SK-N-SH (cell line): ENCODE measurements at regions not wholly inside any gene's neighbourhood (a gene's known extent, or its start where the extent isn't known, plus 50 kb on each side); places are given as distances from the start of the nearest gene placed in this dataset.

ENCODE experiments used
- CTCF ChIA-PET: fragments of 300-600, 350-600 bp; formaldehyde crosslinking; extraction: SDS; loops from one replicate; lab custom pipeline; 2021; lab: Yijun Ruan, JAX
- POLR2A ChIA-PET: fragments of 350-600 bp; sonication (Branson Sonifier 250); formaldehyde crosslinking; extraction: SDS; loops from one replicate; lab custom pipeline; 2020; ENCODE audit warnings: antibody characterized with exemption, inconsistent platforms; lab: Yijun Ruan, JAX
- DNase-seq: peaks from one replicate; pipeline ENCODE4 v3.0.0; 2012
- H2AFZ ChIP-seq: fragments of 200-600 bp; sonication (generic); 2 replicates; pipeline ENCODE4 v1.8.1; 2016; ENCODE audit warnings: antibody characterized with exemption, mild to moderate bottlenecking, low read depth
- H3F3A ChIP-seq: fragments of 200-600 bp; sonication (generic); replicated peaks from 2 replicates; pipeline ENCODE3; 2016; ENCODE audit warnings: antibody characterized with exemption, mild to moderate bottlenecking; ENCODE audit not compliant: insufficient read depth
- H3K27ac ChIP-seq, 2 experiments: fragments of 200-500 bp in 1 of 2; fragments of 200-600 bp in 1 of 2; sonication (Bioruptor generic) in 1 of 2; sonication (generic), shearing (Covaris generic) in 1 of 2; 2 replicates each; pipeline versions ENCODE4 v1.5.1 to v1.6.1; 2014 to 2016; ENCODE audit warnings: low read depth in 2 of 2, inconsistent platforms in 1 of 2, low read length in 1 of 2, mild to moderate bottlenecking in 1 of 2, mixed read lengths in 1 of 2
- H3K27me3 ChIP-seq: fragments of 200-600 bp; sonication (generic), shearing (Covaris generic); 2 replicates; pipeline ENCODE4 v1.6.1; 2016; ENCODE audit warnings: mixed run types; ENCODE audit not compliant: insufficient read depth
- H3K36me3 ChIP-seq, 2 experiments: fragments of 200-500 bp in 1 of 2; fragments of 200-600 bp in 1 of 2; sonication (Bioruptor generic) in 1 of 2; sonication (generic) in 1 of 2; replicated peaks in 1 of 2; 2 replicates each; pipeline versions ENCODE3 to v1.5.1; 2014 to 2016; ENCODE audit warnings: low read length in 1 of 2, mild to moderate bottlenecking in 1 of 2; ENCODE audit not compliant: insufficient read depth in 2 of 2, control insufficient read depth in 1 of 2
- H3K4me1 ChIP-seq, 2 experiments: fragments of 200-500 bp in 1 of 2; fragments of 200-600 bp in 1 of 2; sonication (Bioruptor generic) in 1 of 2; sonication (generic), shearing (Covaris generic) in 1 of 2; 2 replicates each; pipeline versions ENCODE4 v1.5.1 to v1.6.1; 2014 to 2016; ENCODE audit warnings: low read depth in 1 of 2, low read length in 1 of 2, mixed run types in 1 of 2; ENCODE audit not compliant: insufficient read depth in 2 of 2, control insufficient read depth in 1 of 2
- H3K4me2 ChIP-seq: fragments of 200-600 bp; sonication (generic), shearing (Covaris generic); 2 replicates; pipeline ENCODE4 v1.6.1; 2017; ENCODE audit warnings: mixed run types
- H3K4me3 ChIP-seq, 2 experiments: fragments of 200-500 bp in 1 of 2; fragments of 200-600 bp in 1 of 2; sonication (Bioruptor generic) in 1 of 2; sonication (generic), shearing (Covaris generic) in 1 of 2; 2 replicates each; pipeline versions ENCODE4 v1.5.1 to v1.8.1; 2014 to 2016; ENCODE audit warnings: low read depth in 2 of 2, inconsistent platforms in 1 of 2, low read length in 1 of 2, mild to moderate bottlenecking in 1 of 2, mixed read lengths in 1 of 2, moderate library complexity in 1 of 2
- H3K79me2 ChIP-seq: fragments of 200-600 bp; sonication (generic); 2 replicates; pipeline ENCODE4 v1.8.1; 2017; ENCODE audit warnings: mild to moderate bottlenecking; ENCODE audit not compliant: insufficient read depth
- H3K9ac ChIP-seq: fragments of 200-600 bp; sonication (generic); 2 replicates; pipeline ENCODE4 v1.6.1; 2017; ENCODE audit warnings: mixed run types
- H3K9me2 ChIP-seq: fragments of 200-600 bp; sonication (generic); 2 replicates; pipeline ENCODE4 v1.6.1; 2017; ENCODE audit warnings: mixed run types
- H3K9me3 ChIP-seq: fragments of 200-600 bp; sonication (generic); 2 replicates; pipeline ENCODE4 v1.6.1; 2017; ENCODE audit warnings: mixed run types, mild to moderate bottlenecking, moderate library complexity
- H4K20me1 ChIP-seq: fragments of 200-600 bp; sonication (generic); 2 replicates; pipeline ENCODE4 v1.6.1; 2017; ENCODE audit warnings: mild to moderate bottlenecking, mixed run types; ENCODE audit not compliant: insufficient read depth
- CHD2 ChIP-seq: fragments of 150-350 bp; IDR thresholded peaks from 2 replicates; pipeline ENCODE4 v1.6.1; 2018; ENCODE audit warnings: low read length; ENCODE audit not compliant: partially characterized antibody
- CTCF ChIP-seq: fragments of 200-600 bp; sonication (generic); IDR thresholded peaks from 2 replicates; pipeline ENCODE4 v1.6.1; 2017; ENCODE audit warnings: antibody characterized with exemption, mild to moderate bottlenecking, moderate library complexity
- ELF1 ChIP-seq: IDR thresholded peaks from 2 replicates; pipeline ENCODE4 v1.4.0; 2012
- EZH2phosphoT487 ChIP-seq: fragments of 200-600 bp; sonication (generic); IDR thresholded peaks from 2 replicates; pipeline ENCODE4 v1.6.1; 2017; ENCODE audit warnings: low read depth, mixed run types, mild to moderate bottlenecking, antibody characterized with exemption, moderate library complexity, borderline replicate concordance
- FOSL2 ChIP-seq: IDR thresholded peaks from 2 replicates; pipeline ENCODE4 v1.4.0; 2012; ENCODE audit warnings: low read depth, mild to moderate bottlenecking, moderate library complexity, borderline replicate concordance
- FOXM1 ChIP-seq: IDR thresholded peaks from 2 replicates; pipeline ENCODE4 v1.4.0; 2012; ENCODE audit warnings: low read depth, mild to moderate bottlenecking
- GATA2 ChIP-seq: sonication (generic); formaldehyde crosslinking; IDR thresholded peaks from 2 replicates; pipeline ENCODE4 v1.5.0; 2020; ENCODE audit warnings: mild to moderate bottlenecking, missing genetic modification reagents
- IRF3 ChIP-seq: fragments of 150-350 bp; IDR thresholded peaks from 2 replicates; pipeline ENCODE4 v1.6.1; 2016; ENCODE audit warnings: mild to moderate bottlenecking, low read depth, low read length
- MEF2A ChIP-seq: IDR thresholded peaks from 2 replicates; pipeline ENCODE4 v1.4.0; 2012; ENCODE audit warnings: low read depth, borderline replicate concordance
- NRF1 ChIP-seq: IDR thresholded peaks from 2 replicates; pipeline ENCODE4 v1.6.1; 2012; ENCODE audit warnings: low read depth, mild to moderate bottlenecking, low read length
- PBX3 ChIP-seq: IDR thresholded peaks from 2 replicates; pipeline ENCODE4; 2012
- POLR2AphosphoS5 ChIP-seq: IDR thresholded peaks from 2 replicates; pipeline ENCODE4 v1.6.1; 2012; ENCODE audit warnings: low read depth, low read length
- REST ChIP-seq: IDR thresholded peaks from 2 replicates; pipeline ENCODE4 v1.6.1; 2012; ENCODE audit warnings: mild to moderate bottlenecking, low read depth, low read length, moderate library complexity
- RFX5 ChIP-seq: IDR thresholded peaks from 2 replicates; pipeline ENCODE4 v1.6.1; 2012; ENCODE audit warnings: mild to moderate bottlenecking, improper control_type of control experiment, low read length
- TAF1 ChIP-seq: IDR thresholded peaks from 2 replicates; pipeline ENCODE4 v1.6.1; 2012; ENCODE audit warnings: low read depth, mild to moderate bottlenecking, low read length, moderate library complexity, borderline replicate concordance
- YY1 ChIP-seq: IDR thresholded peaks from 2 replicates; pipeline ENCODE4 v1.4.0; 2012; ENCODE audit warnings: low read depth, mild to moderate bottlenecking
- ZBTB33 ChIP-seq: IDR thresholded peaks from 2 replicates; pipeline ENCODE4 v1.4.0; 2012; ENCODE audit warnings: low read depth, borderline replicate concordance
- WGBS: methylation state at CpG from one replicate; pipeline ENCODE4 v1.1.6; 2017; ENCODE audit warnings: low lambda C conversion rate; 5-methylcytosine and 5-hydroxymethylcytosine counted together

GRCh38 chr11:15896026-15896425 lies 460.3 kb downstream of the SOX6 start:
- Histone ChIP-seq H3K27me3 (no peaks in the 10 kb centered on the region), H4K20me1 (no peaks in the 10 kb centered on the region), H3K9me3 (no peaks in the 10 kb centered on the region), H3K4me1 (peaks cover 0 to 19% of the 10 kb centered on the region in 2 experiments; a peak in 3 of 4 replicates), H3K36me3 (no peaks in the 10 kb centered on the region), H3K4me3 (no peak overlapping the region), H2AFZ (no peak overlapping the region), H3K79me2 (no peaks in the 10 kb centered on the region), H3K9ac (no peak overlapping the region), H3K4me2 (no peak overlapping the region), H3F3A (no peaks in the 10 kb centered on the region), H3K27ac (no peak overlapping the region), H3K9me2 (no peaks in the 10 kb centered on the region)
- POLR2A ChIA-PET: no interaction called here
- no peak for TF ChIP-seq FOXM1
- no peak for TF ChIP-seq CTCF
- no peak for TF ChIP-seq ELF1
- no peak for TF ChIP-seq PBX3
- TF ChIP-seq IRF3: no peak
- TF ChIP-seq REST: no peak
- TF ChIP-seq YY1: no peak
- no peak for TF ChIP-seq RFX5
- TF ChIP-seq MEF2A: no peak
- no peak for TF ChIP-seq NRF1
- TF ChIP-seq ZBTB33: no peak
- TF ChIP-seq CHD2: no peak
- no peak for TF ChIP-seq POLR2AphosphoS5
- TF ChIP-seq GATA2: no peak
- no peak for TF ChIP-seq FOSL2
- TF ChIP-seq TAF1: no peak
- TF ChIP-seq EZH2phosphoT487: no peak
- DNase-seq: no peak
- CTCF ChIA-PET: interaction anchor here (1.6 kb wide), 1 partner anchor 10 kb away, joined by 3 read pairs; no protein-coding TSS in a partner anchor
- 77% methylated on average over 12 of the region's 12 CpGs for WGBS
